ENCODE measurements at regions not wholly inside any gene's neighbourhood (a gene's known extent, or its start where the extent isn't known, plus 50 kb on each side); places are given as distances from the start of the nearest gene placed in this dataset.

DNA sequence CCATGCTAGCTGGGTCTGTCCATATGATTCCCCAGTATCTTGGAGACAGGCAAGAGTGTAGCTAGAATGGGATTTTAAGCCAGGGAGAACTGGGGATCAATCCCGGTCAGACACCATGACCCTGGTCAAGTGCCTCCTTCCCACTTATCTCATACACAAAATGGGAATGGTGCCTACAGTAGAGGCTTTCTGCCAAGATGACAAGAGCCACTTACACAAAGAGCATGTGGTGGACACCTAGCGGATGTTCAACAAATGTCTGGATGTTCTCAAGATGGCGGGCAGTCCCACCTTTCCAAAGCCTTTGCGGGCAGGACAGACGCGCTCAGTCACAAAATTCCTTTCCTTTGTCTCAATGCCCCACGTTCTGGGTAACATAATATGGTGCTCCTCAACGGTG lies 57.3 kb downstream of the MAF start:
- H3K4me1 ChIP-seq (ENCODE audit: control insufficient read depth in 1 of 2, insufficient read depth in 2 of 2, low read length in 2 of 2) = no peaks in the 10 kb centered on the region
- H3K9me3 ChIP-seq (ENCODE audit: control insufficient read depth, low read length) = no peaks in the 10 kb centered on the region
- intact Hi-C loops (cut with DNase I) = no loop called here
- no peak for DNase-seq
- H3K36me3 ChIP-seq (ENCODE audit: control insufficient read depth in 1 of 2, insufficient read depth in 2 of 2, low read length in 1 of 2) = no peaks in the 10 kb centered on the region
- H3K27ac ChIP-seq (ENCODE audit: low read depth in 1 of 2, low read length in 2 of 2) = no peak overlapping the region
- no peaks in the 10 kb centered on the region for H3K27me3 ChIP-seq (ENCODE audit: control insufficient read depth in 1 of 2, insufficient read depth in 2 of 2, low read length in 1 of 2)
- no peak for ATAC-seq (ENCODE audit: low FRiP score)
- no peak overlapping the region for H3K4me3 ChIP-seq (ENCODE audit: low read length in 2 of 2)
- 93 to 96% methylated on average over 8 of the region's 8 CpGs for WGBS, 2 donors

GRCh38 chr16:79542237-79542774 lies 58.2 kb downstream of the MAF start:
- peak in 1 of 2 donors; percentile 83 for DNase-seq
- H3K27ac ChIP-seq (ENCODE audit: low read depth in 1 of 2, low read length in 2 of 2) = no peak overlapping the region
- intact Hi-C loops (cut with DNase I) = no loop called here
- ATAC-seq (ENCODE audit: low FRiP score) = peak; percentile 62
- H3K9me3 ChIP-seq (ENCODE audit: control insufficient read depth, low read length) = no peaks in the 10 kb centered on the region
- no peak overlapping the region for H3K4me3 ChIP-seq (ENCODE audit: low read length in 2 of 2)
- no peaks in the 10 kb centered on the region for H3K36me3 ChIP-seq (ENCODE audit: control insufficient read depth in 1 of 2, insufficient read depth in 2 of 2, low read length in 1 of 2)
- no peaks in the 10 kb centered on the region for H3K4me1 ChIP-seq (ENCODE audit: control insufficient read depth in 1 of 2, insufficient read depth in 2 of 2, low read length in 2 of 2)
- no peaks in the 10 kb centered on the region for H3K27me3 ChIP-seq (ENCODE audit: control insufficient read depth in 1 of 2, insufficient read depth in 2 of 2, low read length in 1 of 2)
- 20 to 32% methylated on average over 11 of the region's 11 CpGs for WGBS, 2 donors

DNA sequence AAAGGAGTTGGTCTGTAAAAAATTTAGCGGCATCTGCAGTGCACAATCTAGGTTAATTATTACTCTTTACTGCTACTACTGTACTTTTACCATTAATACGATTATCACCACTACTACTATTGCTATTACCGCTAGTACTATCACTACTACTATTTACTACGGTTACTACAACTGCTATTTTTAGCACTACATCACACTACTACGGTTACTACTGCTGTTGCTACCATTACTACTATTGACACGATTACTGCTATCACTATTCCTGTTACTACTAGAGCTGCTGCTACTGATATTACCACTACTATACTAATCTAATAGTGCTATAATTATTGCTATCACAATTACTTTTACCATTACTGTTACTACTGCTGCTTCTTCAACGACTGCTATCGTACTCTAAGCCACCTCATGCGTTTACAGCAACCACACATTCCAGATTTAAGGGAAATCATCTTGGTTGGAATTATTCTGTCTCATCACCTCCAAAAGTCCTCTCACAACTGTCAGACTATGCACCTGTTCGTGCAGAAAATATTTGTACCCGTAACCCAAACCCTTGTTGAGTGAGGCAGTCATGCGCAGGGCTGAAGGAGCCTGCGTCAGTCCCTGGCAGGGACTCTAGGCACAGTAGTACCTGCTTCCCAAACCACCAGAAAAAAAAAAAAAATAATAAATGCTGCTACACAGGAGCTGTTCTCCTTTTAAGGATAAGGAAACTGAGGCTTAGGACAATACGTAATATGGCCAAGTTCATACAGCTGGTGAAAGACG lies 59.5 kb downstream of the MAF start:
- no peak overlapping the region for H3K27ac ChIP-seq (ENCODE audit: low read depth in 1 of 2, low read length in 2 of 2)
- ATAC-seq (ENCODE audit: low FRiP score) (no peak), DNase-seq (no peak)
- H3K9me3 ChIP-seq (ENCODE audit: control insufficient read depth, low read length) = no peaks in the 10 kb centered on the region
- H3K36me3 ChIP-seq (ENCODE audit: control insufficient read depth in 1 of 2, insufficient read depth in 2 of 2, low read length in 1 of 2) = no peaks in the 10 kb centered on the region
- WGBS, 2 donors = 91 to 92% methylated on average over 15 of the region's 15 CpGs
- H3K27me3 ChIP-seq (ENCODE audit: control insufficient read depth in 1 of 2, insufficient read depth in 2 of 2, low read length in 1 of 2) = no peaks in the 10 kb centered on the region
- H3K4me1 ChIP-seq (ENCODE audit: control insufficient read depth in 1 of 2, insufficient read depth in 2 of 2, low read length in 2 of 2) = no peaks in the 10 kb centered on the region
- no peak overlapping the region for H3K4me3 ChIP-seq (ENCODE audit: low read length in 2 of 2)
- intact Hi-C loops (cut with DNase I) = no loop called here

- Histone ChIP-seq H3K27me3 (ENCODE audit: control insufficient read depth in 1 of 2, insufficient read depth in 2 of 2, low read length in 1 of 2) (no peaks in the 10 kb centered on the region), H3K36me3 (ENCODE audit: control insufficient read depth in 1 of 2, insufficient read depth in 2 of 2, low read length in 1 of 2) (no peaks in the 10 kb centered on the region), H3K9me3 (ENCODE audit: control insufficient read depth, low read length) (no peaks in the 10 kb centered on the region), H3K27ac (ENCODE audit: low read depth in 1 of 2, low read length in 2 of 2) (no peak overlapping the region), H3K4me3 (ENCODE audit: low read length in 2 of 2) (no peak overlapping the region), H3K4me1 (ENCODE audit: control insufficient read depth in 1 of 2, insufficient read depth in 2 of 2, low read length in 2 of 2) (no peaks in the 10 kb centered on the region)
- DNase-seq (no peak), ATAC-seq (ENCODE audit: low FRiP score) (no peak)
- WGBS, 2 donors = 88 to 90% methylated on average over 6 of the region's 6 CpGs
- intact Hi-C loops (cut with DNase I) = no loop called here
These were observed 63.0 kb downstream of the MAF start for GRCh38 chr16:79537584-79537983.

DNA sequence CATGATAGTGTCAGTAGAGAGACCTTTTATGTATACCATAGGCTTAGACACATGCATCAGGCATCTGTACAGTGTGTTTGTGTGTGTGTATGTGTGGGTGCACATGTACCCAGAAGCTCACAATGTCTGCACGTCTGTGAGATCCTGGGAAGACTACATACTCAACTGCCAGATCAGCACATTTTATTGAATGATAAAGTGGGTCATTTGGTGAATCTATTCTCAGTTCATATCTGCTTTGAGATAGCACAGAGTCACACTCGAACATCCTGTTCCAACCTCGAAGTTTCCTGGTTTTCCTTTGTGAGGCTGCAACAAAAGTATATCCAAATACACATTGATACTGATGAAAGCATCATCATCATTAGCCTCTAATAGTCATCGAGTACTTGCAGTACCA lies 63.6 kb downstream of the MAF start:
- intact Hi-C loops (cut with DNase I) = no loop called here
- Histone ChIP-seq H3K36me3 (ENCODE audit: control insufficient read depth in 1 of 2, insufficient read depth in 2 of 2, low read length in 1 of 2) (no peaks in the 10 kb centered on the region), H3K4me1 (ENCODE audit: control insufficient read depth in 1 of 2, insufficient read depth in 2 of 2, low read length in 2 of 2) (no peaks in the 10 kb centered on the region), H3K27ac (ENCODE audit: low read depth in 1 of 2, low read length in 2 of 2) (no peak overlapping the region), H3K27me3 (ENCODE audit: control insufficient read depth in 1 of 2, insufficient read depth in 2 of 2, low read length in 1 of 2) (no peaks in the 10 kb centered on the region), H3K9me3 (ENCODE audit: control insufficient read depth, low read length) (no peaks in the 10 kb centered on the region), H3K4me3 (ENCODE audit: low read length in 2 of 2) (no peak overlapping the region)
- WGBS, 2 donors = 85 to 86% methylated on average over 4 of the region's 4 CpGs
- no peak for DNase-seq
- ATAC-seq (ENCODE audit: low FRiP score) = no peak

GRCh38 chr16:79535130-79535529 lies 65.4 kb downstream of the MAF start:
- WGBS, 2 donors = 69 to 72% methylated on average over 5 of the region's 5 CpGs

GRCh38 chr16:79534143-79534542 lies 66.4 kb downstream of the MAF start:
- intact Hi-C loops (cut with DNase I) = no loop called here
- H3K27ac ChIP-seq (ENCODE audit: low read depth in 1 of 2, low read length in 2 of 2) = no peak overlapping the region

More at GRCh38 chr16:79535130-79535529, 65.4 kb downstream of the MAF start:
- DNase-seq = no peak
- H3K36me3 ChIP-seq (ENCODE audit: control insufficient read depth in 1 of 2, insufficient read depth in 2 of 2, low read length in 1 of 2) = no peaks in the 10 kb centered on the region
- no peaks in the 10 kb centered on the region for H3K9me3 ChIP-seq (ENCODE audit: control insufficient read depth, low read length)
- no peak overlapping the region for H3K27ac ChIP-seq (ENCODE audit: low read depth in 1 of 2, low read length in 2 of 2)
- intact Hi-C loops (cut with DNase I) = no loop called here
- no peaks in the 10 kb centered on the region for H3K4me1 ChIP-seq (ENCODE audit: control insufficient read depth in 1 of 2, insufficient read depth in 2 of 2, low read length in 2 of 2)
- no peak for ATAC-seq (ENCODE audit: low FRiP score)
- H3K27me3 ChIP-seq (ENCODE audit: control insufficient read depth in 1 of 2, insufficient read depth in 2 of 2, low read length in 1 of 2) = no peaks in the 10 kb centered on the region
- no peak overlapping the region for H3K4me3 ChIP-seq (ENCODE audit: low read length in 2 of 2)

GRCh38 chr16:79533292-79533691 lies 67.2 kb downstream of the MAF start:
- no peak for ATAC-seq (ENCODE audit: low FRiP score)
- Histone ChIP-seq H3K36me3 (ENCODE audit: control insufficient read depth in 1 of 2, insufficient read depth in 2 of 2, low read length in 1 of 2) (no peaks in the 10 kb centered on the region), H3K9me3 (ENCODE audit: control insufficient read depth, low read length) (no peaks in the 10 kb centered on the region), H3K4me3 (ENCODE audit: low read length in 2 of 2) (no peak overlapping the region), H3K4me1 (ENCODE audit: control insufficient read depth in 1 of 2, insufficient read depth in 2 of 2, low read length in 2 of 2) (no peaks in the 10 kb centered on the region), H3K27me3 (ENCODE audit: control insufficient read depth in 1 of 2, insufficient read depth in 2 of 2, low read length in 1 of 2) (no peaks in the 10 kb centered on the region), H3K27ac (ENCODE audit: low read depth in 1 of 2, low read length in 2 of 2) (no peak overlapping the region)
- 90 to 92% methylated on average over 3 of the region's 3 CpGs for WGBS, 2 donors
- no peak for DNase-seq
- intact Hi-C loops (cut with DNase I) = no loop called here

More at GRCh38 chr16:79534143-79534542, 66.4 kb downstream of the MAF start:
- Histone ChIP-seq H3K27me3 (ENCODE audit: control insufficient read depth in 1 of 2, insufficient read depth in 2 of 2, low read length in 1 of 2) (no peaks in the 10 kb centered on the region), H3K9me3 (ENCODE audit: control insufficient read depth, low read length) (no peaks in the 10 kb centered on the region), H3K4me3 (ENCODE audit: low read length in 2 of 2) (no peak overlapping the region), H3K4me1 (ENCODE audit: control insufficient read depth in 1 of 2, insufficient read depth in 2 of 2, low read length in 2 of 2) (no peaks in the 10 kb centered on the region), H3K36me3 (ENCODE audit: control insufficient read depth in 1 of 2, insufficient read depth in 2 of 2, low read length in 1 of 2) (no peaks in the 10 kb centered on the region)
- 98 to 99% methylated on average over 3 of the region's 3 CpGs for WGBS, 2 donors
- no peak for ATAC-seq (ENCODE audit: low FRiP score)
- DNase-seq = no peak

- ATAC-seq (ENCODE audit: low FRiP score) = no peak
- 56 to 59% methylated on average over 5 of the region's 5 CpGs for WGBS, 2 donors
- no peaks in the 10 kb centered on the region for H3K36me3 ChIP-seq (ENCODE audit: control insufficient read depth in 1 of 2, insufficient read depth in 2 of 2, low read length in 1 of 2)
- H3K4me1 ChIP-seq (ENCODE audit: control insufficient read depth in 1 of 2, insufficient read depth in 2 of 2, low read length in 2 of 2) = peaks cover 0 to 2% of the 10 kb centered on the region in 2 donors
- H3K9me3 ChIP-seq (ENCODE audit: control insufficient read depth, low read length) = no peaks in the 10 kb centered on the region
- no peak overlapping the region for H3K27ac ChIP-seq (ENCODE audit: low read depth in 1 of 2, low read length in 2 of 2)
- intact Hi-C loops (cut with DNase I) = no loop called here
- no peak for DNase-seq
- no peaks in the 10 kb centered on the region for H3K27me3 ChIP-seq (ENCODE audit: control insufficient read depth in 1 of 2, insufficient read depth in 2 of 2, low read length in 1 of 2)
- H3K4me3 ChIP-seq (ENCODE audit: low read length in 2 of 2) = no peak overlapping the region
These were observed 67.8 kb downstream of the MAF start for GRCh38 chr16:79532785-79533184.

All from aorta (tissue), 5 donors.